Karpas-422 (cell line): ENCODE measurements at regions not wholly inside any gene's neighbourhood (a gene's known extent, or its start where the extent isn't known, plus 50 kb on each side); places are given as distances from the start of the nearest gene placed in this dataset.

Experiments
- DNase-seq: peaks from one replicate; pipeline ENCODE4 v3.0.0-alpha.2; 2015
- H2AFZ ChIP-seq: fragments of 200-600 bp; sonication (generic); 2 replicates; pipeline ENCODE4 v1.6.1; 2014; ENCODE audit warnings: antibody characterized with exemption, low read length, mixed read lengths
- H3K27ac ChIP-seq: fragments of 200-600 bp; sonication (generic); 2 replicates; pipeline ENCODE4 v1.5.1; 2014; ENCODE audit warnings: mild to moderate bottlenecking, low read length, moderate library complexity
- H3K27me3 ChIP-seq: fragments of 200-600 bp; sonication (generic); 2 replicates; pipeline ENCODE4 v1.6.1; 2014; ENCODE audit warnings: low read length, mixed read lengths
- H3K36me3 ChIP-seq: fragments of 200-600 bp; sonication (generic); 2 replicates; pipeline ENCODE4 v1.6.1; 2014; ENCODE audit warnings: low read length, mixed read lengths; ENCODE audit not compliant: insufficient read depth
- H3K4me1 ChIP-seq: fragments of 200-600 bp; sonication (generic); 2 replicates; pipeline ENCODE4 v1.6.1; 2014; ENCODE audit warnings: mild to moderate bottlenecking, low read length, mixed read lengths
- H3K4me2 ChIP-seq: fragments of 200-600 bp; sonication (generic); 2 replicates; pipeline ENCODE4 v1.6.1; 2014; ENCODE audit warnings: low read length, low read depth, mild to moderate bottlenecking; ENCODE audit not compliant: poor library complexity, severe bottlenecking
- H3K4me3 ChIP-seq: fragments of 200-600 bp; sonication (generic); 2 replicates; pipeline ENCODE4 v1.5.1; 2014; ENCODE audit warnings: mild to moderate bottlenecking, antibody characterized with exemption, low read length, mixed read lengths
- H3K79me2 ChIP-seq: fragments of 200-600 bp; sonication (generic); 2 replicates; pipeline ENCODE4 v1.6.1; 2014; ENCODE audit warnings: mild to moderate bottlenecking, low read length, mixed read lengths
- H3K9ac ChIP-seq: fragments of 200-600 bp; sonication (generic); 2 replicates; pipeline ENCODE4 v1.6.0; 2014; ENCODE audit warnings: low read length
- H3K9me2 ChIP-seq: fragments of 200-600 bp; sonication (generic), shearing (Covaris generic); replicated peaks from 2 replicates; pipeline ENCODE4 v1.6.0; 2014; ENCODE audit warnings: mild to moderate bottlenecking, low read length, moderate library complexity; ENCODE audit not compliant: insufficient read depth
- H3K9me3 ChIP-seq: fragments of 300-700, 200-600 bp; sonication (generic); 2 replicates; pipeline ENCODE4 v1.6.1; 2014; ENCODE audit warnings: low read length, mixed read lengths
- H4K20me1 ChIP-seq: fragments of 200-600 bp; sonication (generic); 2 replicates; pipeline ENCODE4 v1.6.1; 2014; ENCODE audit warnings: mild to moderate bottlenecking, antibody characterized with exemption, low read length, low read depth; ENCODE audit not compliant: insufficient read depth

DNA sequence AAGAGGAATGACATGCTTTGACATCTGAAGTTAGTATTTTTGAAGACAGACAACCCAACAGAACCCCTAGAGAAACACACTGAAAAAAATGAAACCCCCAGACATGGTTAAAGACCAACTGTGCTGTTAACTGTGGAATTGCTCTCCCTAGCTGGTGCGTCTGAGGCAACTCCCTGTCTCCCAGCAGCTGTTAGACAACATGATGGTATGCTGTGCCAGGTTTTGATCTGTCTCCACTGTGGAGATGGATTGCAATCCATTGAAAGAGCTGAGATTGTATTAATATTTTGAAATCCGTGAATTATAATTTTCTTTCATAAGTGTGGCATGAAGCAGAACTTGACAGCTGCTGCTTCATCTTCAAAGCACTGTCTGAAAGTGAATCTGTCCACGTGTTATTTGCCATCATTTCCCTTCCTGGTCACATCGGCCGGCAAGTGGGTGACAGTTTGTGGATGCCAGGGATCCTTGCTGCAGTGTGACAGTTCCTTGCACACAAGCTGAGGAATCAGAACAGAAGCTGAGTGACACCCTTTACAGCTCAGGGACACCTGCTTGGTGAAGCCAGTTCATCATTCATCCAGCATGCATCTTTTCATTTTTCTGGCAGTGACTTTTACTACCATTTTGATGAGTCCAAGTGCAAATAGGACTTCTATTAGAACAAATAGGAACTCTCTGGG is 58.2 kb upstream of the ACSL3 start:
- Histone ChIP-seq H3K9me2 (no peaks in the 10 kb centered on the region), H3K4me3 (no peak overlapping the region), H3K27me3 (no peaks in the 10 kb centered on the region), H3K9ac (no peak overlapping the region), H4K20me1 (no peaks in the 10 kb centered on the region), H3K79me2 (no peaks in the 10 kb centered on the region), H3K27ac (no peak overlapping the region), H3K4me1 (peaks cover 5% of the 10 kb centered on the region), H2AFZ (no peak overlapping the region), H3K36me3 (no peaks in the 10 kb centered on the region), H3K4me2 (no peak overlapping the region), H3K9me3 (no peaks in the 10 kb centered on the region)
- no peak for DNase-seq

DNA sequence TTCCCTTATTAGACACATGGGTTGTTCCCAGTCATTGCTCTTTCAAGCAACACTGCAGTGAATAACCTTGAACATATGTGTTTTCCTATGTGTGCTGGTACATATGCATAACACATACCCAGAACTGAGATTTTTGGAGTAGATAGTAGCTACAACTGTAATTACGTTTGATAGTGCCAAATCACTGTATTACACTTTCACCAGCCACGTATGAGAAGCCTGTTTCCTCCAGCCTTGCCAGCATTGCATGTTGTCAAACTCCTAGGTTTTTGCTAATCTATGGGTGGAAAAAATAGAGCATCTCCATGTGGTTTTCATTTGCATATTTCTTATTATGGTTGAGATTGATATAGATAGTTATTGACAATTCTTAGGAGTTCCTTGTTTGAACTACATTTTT is 56.5 kb upstream of the ACSL3 start:
- Histone ChIP-seq H2AFZ (no peak overlapping the region), H3K79me2 (no peaks in the 10 kb centered on the region), H3K9ac (no peak overlapping the region), H3K4me1 (no peaks in the 10 kb centered on the region), H3K4me2 (no peak overlapping the region), H3K27ac (no peak overlapping the region), H3K36me3 (no peaks in the 10 kb centered on the region), H3K27me3 (no peaks in the 10 kb centered on the region), H3K9me3 (no peaks in the 10 kb centered on the region), H3K4me3 (no peak overlapping the region), H3K9me2 (no peaks in the 10 kb centered on the region), H4K20me1 (no peaks in the 10 kb centered on the region)
- DNase-seq, result no peak

DNA sequence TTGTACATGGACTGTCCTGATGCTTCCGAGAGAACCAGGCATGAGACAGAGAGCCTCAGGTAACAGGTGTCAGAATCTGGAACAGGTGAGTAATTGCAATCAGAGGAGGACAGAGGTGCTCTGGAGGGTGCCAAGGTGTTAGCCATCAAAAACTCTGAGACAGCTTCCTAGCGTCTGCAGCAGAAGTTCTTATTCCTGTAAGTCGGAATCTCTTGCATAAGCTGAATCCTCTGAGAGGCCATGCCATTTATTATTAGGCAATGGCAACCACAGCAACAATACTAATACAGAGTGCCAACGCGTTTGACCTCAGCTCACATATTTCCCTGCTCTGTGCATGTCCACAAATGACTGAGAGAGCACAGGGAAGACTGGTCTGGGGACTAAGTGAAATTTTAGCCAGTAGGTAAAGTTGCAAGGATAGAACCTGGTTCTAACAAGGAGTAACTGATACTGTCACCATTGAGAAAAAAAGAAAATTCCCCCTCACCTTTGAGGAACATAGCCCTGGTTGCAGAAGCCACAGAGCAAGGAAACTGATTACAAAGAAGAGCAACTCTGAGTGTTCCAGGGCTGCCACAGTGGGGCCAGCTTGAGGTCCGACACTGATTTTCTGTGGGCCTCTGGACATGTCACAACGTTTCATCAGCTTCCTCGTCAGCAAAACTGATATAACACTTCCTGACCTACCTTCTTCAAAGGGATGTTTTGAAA is 55.1 kb upstream of the ACSL3 start:
- Histone ChIP-seq H3K27ac (no peak overlapping the region), H4K20me1 (no peaks in the 10 kb centered on the region), H3K9me2 (no peaks in the 10 kb centered on the region), H3K4me1 (no peaks in the 10 kb centered on the region), H3K36me3 (no peaks in the 10 kb centered on the region), H3K9ac (no peak overlapping the region), H3K9me3 (no peaks in the 10 kb centered on the region), H3K4me3 (no peak overlapping the region), H3K4me2 (no peak overlapping the region), H3K27me3 (no peaks in the 10 kb centered on the region), H3K79me2 (no peaks in the 10 kb centered on the region), H2AFZ (no peak overlapping the region)
- no peak for DNase-seq

DNA sequence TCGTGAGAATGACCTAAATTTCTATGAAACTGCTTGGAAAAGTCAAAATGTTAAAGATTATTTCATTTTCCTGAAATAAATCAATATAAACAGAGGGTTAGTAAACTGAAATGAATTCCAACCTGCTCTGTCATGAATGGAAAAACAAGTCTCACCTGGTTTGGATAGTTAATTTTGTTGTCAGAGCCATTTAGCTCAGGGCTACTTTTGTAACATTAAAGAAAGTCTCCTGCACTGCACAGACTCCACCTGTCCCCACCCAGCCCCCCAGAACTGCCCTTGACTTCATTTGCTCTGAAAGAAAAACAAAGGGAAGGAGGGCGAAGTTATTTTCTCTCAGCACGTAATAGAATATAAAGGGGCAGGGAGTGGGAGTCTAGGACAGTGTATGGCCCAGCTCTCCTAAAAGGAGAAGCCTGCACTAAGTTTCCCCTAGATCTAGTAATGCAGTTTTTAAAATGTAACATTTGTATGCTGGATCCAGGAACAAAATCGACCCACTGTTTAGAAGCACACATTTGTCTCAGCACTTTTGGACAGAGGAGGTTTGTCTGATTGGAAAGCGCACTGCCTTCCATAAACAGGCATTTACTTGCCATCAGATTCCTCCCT is 54.2 kb upstream of the ACSL3 start:
- H3K4me2 ChIP-seq, result no peak overlapping the region

DNA sequence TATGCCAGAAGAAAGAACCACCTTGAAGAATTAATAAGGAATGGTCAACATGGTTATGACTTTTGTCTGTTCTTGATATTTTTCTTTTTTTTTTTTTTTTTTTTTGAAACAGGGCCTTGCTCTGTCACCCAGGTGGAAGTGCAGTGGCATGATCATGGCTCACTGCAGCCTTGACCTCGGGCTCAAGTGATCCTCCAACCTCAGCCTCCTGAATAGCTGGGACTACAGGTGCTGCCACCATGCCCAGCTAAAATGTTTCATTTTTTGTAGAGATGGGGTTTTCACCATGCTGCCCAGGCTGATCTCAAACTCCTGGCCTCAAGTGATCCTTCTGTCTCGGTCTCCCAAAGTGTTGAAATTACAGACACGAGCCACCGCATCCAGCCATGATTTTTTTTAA is 53.4 kb upstream of the ACSL3 start:
- H3K9ac ChIP-seq, result no peak overlapping the region
- no peak overlapping the region for H3K27ac ChIP-seq
- no peaks in the 10 kb centered on the region for H3K36me3 ChIP-seq
- no peaks in the 10 kb centered on the region for H3K9me3 ChIP-seq
- H3K4me3 ChIP-seq, result no peak overlapping the region
- no peaks in the 10 kb centered on the region for H3K27me3 ChIP-seq
- H4K20me1 ChIP-seq, result no peaks in the 10 kb centered on the region
- no peak overlapping the region for H3K4me2 ChIP-seq
- no peaks in the 10 kb centered on the region for H3K4me1 ChIP-seq
- no peak for DNase-seq
- no peaks in the 10 kb centered on the region for H3K79me2 ChIP-seq
- H3K9me2 ChIP-seq, result no peaks in the 10 kb centered on the region
- no peak overlapping the region for H2AFZ ChIP-seq

More for the DNA sequence above, 54.2 kb upstream of the ACSL3 start:
- H3K9me3 ChIP-seq, result no peaks in the 10 kb centered on the region
- H3K79me2 ChIP-seq, result no peaks in the 10 kb centered on the region
- no peak overlapping the region for H3K4me3 ChIP-seq
- no peaks in the 10 kb centered on the region for H3K27me3 ChIP-seq
- H3K27ac ChIP-seq, result no peak overlapping the region
- no peak overlapping the region for H2AFZ ChIP-seq
- H3K9ac ChIP-seq, result no peak overlapping the region
- H3K4me1 ChIP-seq, result no peaks in the 10 kb centered on the region
- H3K9me2 ChIP-seq, result no peaks in the 10 kb centered on the region
- no peaks in the 10 kb centered on the region for H3K36me3 ChIP-seq
- no peaks in the 10 kb centered on the region for H4K20me1 ChIP-seq
- DNase-seq, result no peak

DNA sequence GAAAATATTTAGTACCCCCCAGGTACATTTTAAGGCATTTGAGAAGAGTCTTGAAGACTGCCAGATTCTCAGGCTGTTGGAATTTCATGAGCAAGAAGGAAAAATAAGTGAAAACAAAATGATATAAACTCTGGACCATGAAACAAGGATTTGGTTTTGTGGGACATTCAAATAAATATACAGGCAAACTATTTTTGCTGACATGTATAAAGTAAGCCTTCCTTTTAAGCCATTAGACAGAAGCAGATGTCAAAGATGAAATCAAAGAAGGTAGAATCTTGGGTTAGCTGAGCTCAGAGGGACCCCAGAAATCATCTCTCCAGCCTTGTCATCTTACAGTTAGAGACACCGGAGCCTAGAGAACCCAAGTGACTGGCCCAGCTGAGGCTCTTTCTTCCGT is 51.3 kb upstream of the ACSL3 start:
- H3K9ac ChIP-seq, result no peak overlapping the region
- H3K4me2 ChIP-seq, result no peak overlapping the region
- no peaks in the 10 kb centered on the region for H3K9me3 ChIP-seq
- H3K79me2 ChIP-seq, result no peaks in the 10 kb centered on the region
- no peaks in the 10 kb centered on the region for H3K9me2 ChIP-seq
- no peak overlapping the region for H3K27ac ChIP-seq
- peaks cover 7% of the 10 kb centered on the region for H3K4me1 ChIP-seq
- no peak overlapping the region for H3K4me3 ChIP-seq
- no peaks in the 10 kb centered on the region for H3K27me3 ChIP-seq
- no peak for DNase-seq
- no peaks in the 10 kb centered on the region for H4K20me1 ChIP-seq
- no peaks in the 10 kb centered on the region for H3K36me3 ChIP-seq
- no peak overlapping the region for H2AFZ ChIP-seq

DNA sequence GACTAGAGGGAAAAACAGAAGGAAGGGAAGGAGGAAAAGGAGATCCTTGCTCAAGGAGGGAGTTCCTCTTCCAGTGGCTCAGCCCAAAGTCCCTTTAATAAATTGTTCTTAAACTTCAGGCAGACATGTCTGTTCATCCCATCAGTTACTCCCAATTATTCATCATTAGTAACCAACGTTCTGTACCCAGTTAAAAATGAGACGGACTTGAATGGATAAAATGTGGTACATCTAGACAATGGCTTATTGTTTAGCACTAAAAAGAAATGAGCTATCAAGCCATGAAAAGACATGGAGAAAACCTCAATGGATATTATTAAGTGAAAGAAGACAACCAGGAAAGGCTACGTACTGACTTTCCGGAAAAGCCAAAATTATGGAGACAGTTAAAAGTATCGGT is 50.8 kb upstream of the ACSL3 start:
- Histone ChIP-seq H4K20me1 (no peaks in the 10 kb centered on the region), H3K9me3 (no peaks in the 10 kb centered on the region), H3K27me3 (no peaks in the 10 kb centered on the region), H3K4me1 (peaks cover 7% of the 10 kb centered on the region), H2AFZ (no peak overlapping the region), H3K36me3 (no peaks in the 10 kb centered on the region), H3K79me2 (no peaks in the 10 kb centered on the region), H3K4me3 (no peak overlapping the region), H3K9me2 (no peaks in the 10 kb centered on the region), H3K9ac (no peak overlapping the region), H3K4me2 (no peak overlapping the region), H3K27ac (no peak overlapping the region)
- no peak for DNase-seq
